ENCODE measurements at regions not wholly inside any gene's neighbourhood (a gene's known extent, or its start where the extent isn't known, plus 50 kb on each side); places are given as distances from the start of the nearest gene placed in this dataset.

- TF ChIP-seq POLR2AphosphoS5 (IDR thresholded peaks at IDR 0.05): no peak
- TF ChIP-seq CTCF (IDR thresholded peaks at IDR 0.05): no peak
Measured at GRCh38 chr6:49087369-49087768, 375.7 kb downstream of the MMUT start.

All from prostate gland (tissue), 2 donors.